ENCODE measurements at regions not wholly inside any gene's neighbourhood (a gene's known extent, or its start where the extent isn't known, plus 50 kb on each side); places are given as distances from the start of the nearest gene placed in this dataset.

DNA sequence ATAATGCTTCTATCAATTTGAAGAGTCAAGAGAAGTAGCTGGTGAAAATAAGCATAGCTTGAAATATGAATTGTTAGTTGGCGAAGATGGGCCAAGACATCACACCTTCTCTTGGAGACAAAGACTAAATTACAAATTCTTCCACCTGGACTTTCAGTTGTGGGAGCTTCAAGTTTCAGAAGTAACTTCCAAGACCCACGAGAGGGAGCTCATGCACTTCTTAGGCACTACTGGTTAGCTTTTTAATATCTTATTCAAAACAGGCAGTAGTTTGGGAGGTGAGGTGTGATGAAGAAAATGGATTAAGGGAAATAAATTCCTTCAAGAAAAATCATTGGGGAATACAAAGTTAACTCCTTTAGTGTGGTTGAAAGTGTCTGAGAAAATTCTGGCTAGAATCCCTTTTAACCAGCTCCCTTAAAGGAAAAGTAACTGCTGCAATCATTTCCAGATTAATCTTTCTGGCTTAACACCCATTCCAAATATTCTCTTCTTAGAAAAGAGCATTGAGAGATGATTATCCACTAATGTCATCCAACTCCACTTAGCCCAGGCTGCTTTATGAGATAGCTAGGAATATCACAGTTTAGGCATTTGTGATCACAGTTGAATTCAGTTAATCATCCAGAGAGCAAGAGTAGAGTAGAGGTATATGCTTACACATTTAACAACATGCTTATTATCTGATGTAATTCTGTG is 139.5 kb upstream of the DMRTA1 start:
- Mint-ChIP-seq H3K9me3 (peaks cover 10% of the 10 kb centered on the region), H3K4me3 (no peak overlapping the region), H3K27ac (ENCODE audit: unreplicated experiment) (no peak overlapping the region), H3K36me3 (ENCODE audit: low read depth) (peaks cover 6% of the 10 kb centered on the region), H3K4me1 (no peaks in the 10 kb centered on the region), H3K27me3 (ENCODE audit: low read depth) (peaks cover 7% of the 10 kb centered on the region)
- TF ChIP-seq, protein P1, sequence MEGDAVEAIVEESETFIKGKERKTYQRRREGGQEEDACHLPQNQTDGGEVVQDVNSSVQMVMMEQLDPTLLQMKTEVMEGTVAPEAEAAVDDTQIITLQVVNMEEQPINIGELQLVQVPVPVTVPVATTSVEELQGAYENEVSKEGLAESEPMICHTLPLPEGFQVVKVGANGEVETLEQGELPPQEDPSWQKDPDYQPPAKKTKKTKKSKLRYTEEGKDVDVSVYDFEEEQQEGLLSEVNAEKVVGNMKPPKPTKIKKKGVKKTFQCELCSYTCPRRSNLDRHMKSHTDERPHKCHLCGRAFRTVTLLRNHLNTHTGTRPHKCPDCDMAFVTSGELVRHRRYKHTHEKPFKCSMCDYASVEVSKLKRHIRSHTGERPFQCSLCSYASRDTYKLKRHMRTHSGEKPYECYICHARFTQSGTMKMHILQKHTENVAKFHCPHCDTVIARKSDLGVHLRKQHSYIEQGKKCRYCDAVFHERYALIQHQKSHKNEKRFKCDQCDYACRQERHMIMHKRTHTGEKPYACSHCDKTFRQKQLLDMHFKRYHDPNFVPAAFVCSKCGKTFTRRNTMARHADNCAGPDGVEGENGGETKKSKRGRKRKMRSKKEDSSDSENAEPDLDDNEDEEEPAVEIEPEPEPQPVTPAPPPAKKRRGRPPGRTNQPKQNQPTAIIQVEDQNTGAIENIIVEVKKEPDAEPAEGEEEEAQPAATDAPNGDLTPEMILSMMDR (conservative IDR thresholded peaks at IDR 0.05), result peak; percentile 82
- DNase-seq (ENCODE audit: low read depth, low spot score), result peak; percentile 26

DNA sequence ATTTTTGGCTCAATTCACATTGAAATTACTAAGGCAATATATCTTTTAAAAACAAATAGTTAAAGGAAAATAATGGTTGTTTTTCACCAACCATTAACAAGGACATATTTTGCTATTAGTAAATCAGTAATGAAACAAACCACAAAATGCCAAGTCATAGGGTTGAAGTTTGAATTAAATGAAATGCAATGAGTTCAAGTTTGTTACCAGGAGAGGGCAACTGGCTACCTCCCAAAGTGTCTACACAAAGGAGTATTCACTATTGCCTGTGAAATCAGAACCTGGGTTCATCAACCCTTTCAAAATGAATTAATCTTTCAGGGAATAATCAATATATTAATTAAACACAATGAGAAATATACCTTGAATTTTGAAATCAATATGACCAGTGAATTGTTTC is 138.4 kb upstream of the DMRTA1 start:
- DNase-seq (ENCODE audit: low read depth, low spot score), result no peak
- Mint-ChIP-seq H3K4me1 (no peaks in the 10 kb centered on the region), H3K4me3 (no peak overlapping the region), H3K9me3 (peaks cover 10% of the 10 kb centered on the region), H3K27me3 (ENCODE audit: low read depth) (peaks cover 4% of the 10 kb centered on the region), H3K27ac (ENCODE audit: unreplicated experiment) (no peak overlapping the region), H3K36me3 (ENCODE audit: low read depth) (peaks cover 6% of the 10 kb centered on the region)
- TF ChIP-seq, protein P1 (conservative IDR thresholded peaks at IDR 0.05), result peak; percentile 13

DNA sequence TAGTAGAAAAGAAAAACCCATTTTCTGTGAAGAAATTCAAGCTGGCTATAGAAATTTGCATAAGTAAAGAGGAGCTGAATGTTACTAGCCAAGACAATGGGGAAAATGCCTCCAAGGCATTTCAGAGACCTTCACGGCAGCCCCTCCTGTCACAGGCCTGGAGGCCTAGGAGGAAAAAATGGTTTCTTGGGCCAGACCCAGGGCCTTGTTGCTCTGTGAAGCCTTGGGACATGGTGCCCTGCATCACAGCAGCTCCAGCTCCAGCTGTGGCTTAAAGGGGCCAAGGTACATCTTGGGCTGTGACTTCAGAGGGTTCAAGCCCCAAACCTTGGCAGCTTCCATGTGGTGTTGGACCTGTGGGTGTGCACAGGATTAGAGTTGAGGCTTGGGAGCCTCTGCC is 130.0 kb upstream of the DMRTA1 start:
- H3K4me3 Mint-ChIP-seq, result no peak overlapping the region
- no peaks in the 10 kb centered on the region for H3K4me1 Mint-ChIP-seq
- peaks cover 11% of the 10 kb centered on the region for H3K9me3 Mint-ChIP-seq
- TF ChIP-seq, protein P1 (conservative IDR thresholded peaks at IDR 0.05), result no peak
- H3K27ac Mint-ChIP-seq (ENCODE audit: unreplicated experiment), result no peak overlapping the region
- peaks cover 6% of the 10 kb centered on the region for H3K36me3 Mint-ChIP-seq (ENCODE audit: low read depth)
- DNase-seq (ENCODE audit: low read depth, low spot score), result no peak
- H3K27me3 Mint-ChIP-seq (ENCODE audit: low read depth), result no peaks in the 10 kb centered on the region

DNA sequence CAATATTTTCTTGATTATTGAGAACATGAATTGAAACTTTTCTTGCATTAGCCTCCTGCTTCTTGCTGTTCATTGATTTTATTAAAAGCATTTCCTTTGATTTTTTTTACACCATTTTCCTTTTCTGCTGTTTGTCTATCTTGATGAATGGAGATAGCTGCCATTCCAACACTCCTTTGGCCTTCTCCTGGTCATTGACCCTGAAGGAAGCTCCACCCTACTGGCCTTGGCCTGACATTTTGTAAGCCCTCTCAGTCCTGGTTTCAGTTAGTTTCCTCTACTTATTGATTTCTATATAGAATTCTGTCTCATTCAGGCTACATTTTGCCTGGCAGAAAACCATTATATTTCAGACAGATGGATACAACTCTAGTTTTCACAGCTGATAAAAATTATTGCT is 115.1 kb upstream of the DMRTA1 start:
- H3K4me1 Mint-ChIP-seq, result no peaks in the 10 kb centered on the region
- H3K9me3 Mint-ChIP-seq, result peaks cover 3% of the 10 kb centered on the region
- H3K36me3 Mint-ChIP-seq (ENCODE audit: low read depth), result no peaks in the 10 kb centered on the region
- H3K27ac Mint-ChIP-seq (ENCODE audit: unreplicated experiment), result no peak overlapping the region
- no peak overlapping the region for H3K4me3 Mint-ChIP-seq
- no peaks in the 10 kb centered on the region for H3K27me3 Mint-ChIP-seq (ENCODE audit: low read depth)
- TF ChIP-seq, protein P1 (conservative IDR thresholded peaks at IDR 0.05), result no peak
- no peak for DNase-seq (ENCODE audit: low read depth, low spot score)

DNA sequence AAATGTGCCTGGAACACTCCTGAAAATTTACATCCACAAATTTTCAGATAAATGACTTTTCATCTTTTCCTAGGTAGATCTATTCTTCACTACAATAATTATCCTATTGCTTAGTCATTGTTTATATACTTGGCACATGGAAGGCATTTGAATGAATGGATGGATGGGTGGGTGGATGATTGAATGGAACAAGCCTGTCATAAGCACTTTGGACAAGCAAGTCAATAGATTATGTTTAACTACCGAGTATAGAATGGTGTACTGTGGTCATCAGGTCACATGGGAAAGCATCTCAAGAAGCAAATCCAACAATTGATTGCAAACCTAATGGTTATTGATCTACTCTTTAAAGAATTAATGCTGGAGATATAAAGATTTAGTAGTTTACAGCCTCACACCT is 114.4 kb upstream of the DMRTA1 start:
- Mint-ChIP-seq H3K9me3 (peaks cover 3% of the 10 kb centered on the region), H3K4me1 (no peaks in the 10 kb centered on the region), H3K27me3 (ENCODE audit: low read depth) (no peaks in the 10 kb centered on the region), H3K36me3 (ENCODE audit: low read depth) (no peaks in the 10 kb centered on the region), H3K4me3 (no peak overlapping the region), H3K27ac (ENCODE audit: unreplicated experiment) (no peak overlapping the region)
- TF ChIP-seq, protein P1 (conservative IDR thresholded peaks at IDR 0.05), result no peak
- DNase-seq (ENCODE audit: low read depth, low spot score), result no peak

All from neural crest cell (in vitro differentiated cells).